ENCODE measurements at regions not wholly inside any gene's neighbourhood (a gene's known extent, or its start where the extent isn't known, plus 50 kb on each side); places are given as distances from the start of the nearest gene placed in this dataset.

DNA sequence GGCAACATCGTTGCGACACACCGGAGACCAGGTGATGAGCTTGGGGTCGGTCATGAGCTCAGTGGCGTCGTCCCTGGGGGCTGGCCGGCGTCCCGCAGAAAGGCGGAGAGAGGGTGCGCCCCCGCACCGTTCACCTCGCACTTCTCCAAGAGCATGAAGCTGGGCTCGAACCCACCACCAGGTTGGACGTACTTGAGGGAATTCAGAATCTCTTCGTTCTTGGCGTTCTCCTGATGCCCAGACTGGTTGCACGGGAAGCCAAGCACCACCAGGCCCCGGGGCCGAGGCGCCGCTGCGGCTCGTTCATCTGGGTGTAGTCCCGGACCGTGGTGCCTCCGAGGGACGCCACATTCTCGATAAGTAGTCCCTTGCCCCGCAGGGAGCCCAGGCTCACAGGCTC is 176.6 kb upstream of the ADAMTS5 start:
- intact Hi-C loops (cut with micrococcal nuclease): no loop called here
- no peaks in the 10 kb centered on the region for H3K27me3 Mint-ChIP-seq
- POLR2A ChIA-PET (ENCODE audit: partially characterized antibody): no interaction called here
- H3K36me3 ChIP-seq (ENCODE audit: insufficient read depth, low read length): no peaks in the 10 kb centered on the region
- H3K4me3 Mint-ChIP-seq: no peak overlapping the region
- no peak overlapping the region for H3K4me3 ChIP-seq (ENCODE audit: low read length in 2 of 2)
- H3K27ac Mint-ChIP-seq: no peak overlapping the region
- peaks cover 0 to 4% (median 3%) of the 10 kb centered on the region in 8 donors for H3K9me3 Mint-ChIP-seq
- CTCF ChIA-PET (ENCODE audit: partially characterized antibody): no interaction called here
- H3K4me1 ChIP-seq (ENCODE audit: insufficient read depth, low read length): no peaks in the 10 kb centered on the region
- no peaks in the 10 kb centered on the region for H3K36me3 Mint-ChIP-seq
- no peaks in the 10 kb centered on the region for H3K27me3 ChIP-seq (ENCODE audit: insufficient read depth, low read length)
- no peak overlapping the region for H3K27ac ChIP-seq (ENCODE audit: low read depth, low read length)
- H3K4me1 Mint-ChIP-seq: no peaks in the 10 kb centered on the region
- no peak for DNase-seq
- H3K9me3 ChIP-seq (ENCODE audit: control insufficient read depth in 1 of 2, low read length in 2 of 2): no peaks in the 10 kb centered on the region

DNA sequence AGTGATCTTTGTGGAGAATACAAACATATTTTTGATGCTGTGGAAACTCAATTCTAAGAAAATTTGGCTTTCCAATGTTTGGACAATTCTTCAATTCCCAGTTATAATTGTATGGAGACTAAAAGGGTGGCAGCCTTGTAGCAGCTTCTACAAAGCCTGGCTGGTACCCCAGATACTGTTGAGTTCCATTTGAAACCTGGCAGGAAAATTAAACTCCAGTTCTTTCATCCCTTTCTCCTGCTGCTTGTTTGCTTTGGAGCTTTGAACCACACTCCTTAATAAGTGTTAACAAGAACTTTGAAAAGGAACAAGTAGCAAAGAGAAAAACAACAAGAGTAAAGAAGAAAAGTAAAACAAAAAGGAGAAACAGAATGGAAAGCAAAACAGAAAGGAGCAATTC is 172.6 kb upstream of the ADAMTS5 start:
- CTCF ChIA-PET (ENCODE audit: partially characterized antibody): no interaction called here
- H3K9me3 Mint-ChIP-seq: peaks cover 0 to 4% (median under 1%) of the 10 kb centered on the region in 8 donors
- H3K27ac Mint-ChIP-seq: no peak overlapping the region
- intact Hi-C loops (cut with micrococcal nuclease): no loop called here
- no peak overlapping the region for H3K27ac ChIP-seq (ENCODE audit: low read depth, low read length)
- no peak overlapping the region for H3K4me3 Mint-ChIP-seq
- POLR2A ChIA-PET (ENCODE audit: partially characterized antibody): no interaction called here
- H3K4me3 ChIP-seq (ENCODE audit: low read length in 2 of 2): no peak overlapping the region
- no peaks in the 10 kb centered on the region for H3K4me1 Mint-ChIP-seq
- H3K27me3 ChIP-seq (ENCODE audit: insufficient read depth, low read length): no peaks in the 10 kb centered on the region
- no peaks in the 10 kb centered on the region for H3K4me1 ChIP-seq (ENCODE audit: insufficient read depth, low read length)
- no peaks in the 10 kb centered on the region for H3K36me3 ChIP-seq (ENCODE audit: insufficient read depth, low read length)
- no peaks in the 10 kb centered on the region for H3K27me3 Mint-ChIP-seq
- no peak for DNase-seq
- no peaks in the 10 kb centered on the region for H3K9me3 ChIP-seq (ENCODE audit: control insufficient read depth in 1 of 2, low read length in 2 of 2)
- H3K36me3 Mint-ChIP-seq: no peaks in the 10 kb centered on the region

DNA sequence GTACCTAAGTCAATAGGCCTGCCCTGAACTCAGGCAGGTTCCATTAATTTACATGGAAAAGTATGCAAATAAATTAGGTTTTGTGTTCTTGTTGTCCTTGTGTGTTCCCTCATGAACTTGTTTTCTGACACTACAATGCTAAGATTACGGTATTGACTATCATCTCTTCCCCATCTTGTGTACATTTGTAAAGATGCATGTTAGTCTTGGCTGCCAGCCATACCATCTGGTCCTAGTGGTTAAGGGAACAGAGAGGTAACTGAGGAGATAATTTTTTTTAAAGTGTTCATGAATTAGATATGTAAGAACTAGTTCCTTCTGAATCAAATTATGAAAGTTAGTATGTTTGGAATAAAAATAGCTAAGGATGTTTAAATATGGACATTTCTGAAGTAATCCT is 167.6 kb upstream of the ADAMTS5 start:
- Mint-ChIP-seq H3K36me3 (no peaks in the 10 kb centered on the region), H3K27ac (no peak overlapping the region), H3K9me3 (peaks cover 0 to 2% (median 0%) of the 10 kb centered on the region in 8 donors), H3K27me3 (no peaks in the 10 kb centered on the region), H3K4me1 (no peaks in the 10 kb centered on the region), H3K4me3 (no peak overlapping the region)
- H3K36me3 ChIP-seq (ENCODE audit: insufficient read depth, low read length): no peaks in the 10 kb centered on the region
- CTCF ChIA-PET (ENCODE audit: partially characterized antibody): no interaction called here
- POLR2A ChIA-PET (ENCODE audit: partially characterized antibody): no interaction called here
- no peak for DNase-seq
- intact Hi-C loops (cut with micrococcal nuclease): no loop called here
- H3K9me3 ChIP-seq (ENCODE audit: control insufficient read depth in 1 of 2, low read length in 2 of 2): no peaks in the 10 kb centered on the region
- H3K4me3 ChIP-seq (ENCODE audit: low read length in 2 of 2): no peak overlapping the region
- H3K27ac ChIP-seq (ENCODE audit: low read depth, low read length): no peak overlapping the region
- H3K27me3 ChIP-seq (ENCODE audit: insufficient read depth, low read length): no peaks in the 10 kb centered on the region
- no peaks in the 10 kb centered on the region for H3K4me1 ChIP-seq (ENCODE audit: insufficient read depth, low read length)

DNA sequence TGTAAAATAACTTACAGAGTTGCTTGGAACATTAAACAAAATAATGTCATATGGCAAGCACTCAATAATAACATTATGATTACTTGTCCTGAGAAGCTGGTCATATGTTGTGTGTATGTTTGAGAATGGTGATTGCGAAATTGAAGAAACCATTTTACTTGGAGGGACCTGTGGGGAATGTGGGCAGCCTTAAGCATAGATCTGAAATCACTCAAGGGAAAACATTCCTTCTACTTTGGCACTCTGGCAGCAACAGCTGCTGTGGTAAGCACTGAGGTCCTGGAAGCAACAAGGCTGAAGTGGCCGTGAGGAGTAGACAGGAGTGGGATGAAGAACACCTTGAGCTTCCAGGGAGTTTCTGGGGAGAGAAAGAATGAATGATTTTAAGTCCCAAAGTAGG is 165.4 kb upstream of the ADAMTS5 start:
- Mint-ChIP-seq H3K36me3 (no peaks in the 10 kb centered on the region), H3K4me3 (no peak overlapping the region), H3K4me1 (no peaks in the 10 kb centered on the region), H3K9me3 (peaks cover 0 to 2% (median 0%) of the 10 kb centered on the region in 8 donors), H3K27ac (no peak overlapping the region), H3K27me3 (no peaks in the 10 kb centered on the region)
- Histone ChIP-seq H3K4me3 (ENCODE audit: low read length in 2 of 2) (no peak overlapping the region), H3K27ac (ENCODE audit: low read depth, low read length) (no peak overlapping the region), H3K4me1 (ENCODE audit: insufficient read depth, low read length) (no peaks in the 10 kb centered on the region), H3K36me3 (ENCODE audit: insufficient read depth, low read length) (no peaks in the 10 kb centered on the region), H3K27me3 (ENCODE audit: insufficient read depth, low read length) (no peaks in the 10 kb centered on the region), H3K9me3 (ENCODE audit: control insufficient read depth in 1 of 2, low read length in 2 of 2) (no peaks in the 10 kb centered on the region)
- intact Hi-C loops (cut with micrococcal nuclease): no loop called here
- CTCF ChIA-PET (ENCODE audit: partially characterized antibody): no interaction called here
- no peak for DNase-seq
- POLR2A ChIA-PET (ENCODE audit: partially characterized antibody): no interaction called here

DNA sequence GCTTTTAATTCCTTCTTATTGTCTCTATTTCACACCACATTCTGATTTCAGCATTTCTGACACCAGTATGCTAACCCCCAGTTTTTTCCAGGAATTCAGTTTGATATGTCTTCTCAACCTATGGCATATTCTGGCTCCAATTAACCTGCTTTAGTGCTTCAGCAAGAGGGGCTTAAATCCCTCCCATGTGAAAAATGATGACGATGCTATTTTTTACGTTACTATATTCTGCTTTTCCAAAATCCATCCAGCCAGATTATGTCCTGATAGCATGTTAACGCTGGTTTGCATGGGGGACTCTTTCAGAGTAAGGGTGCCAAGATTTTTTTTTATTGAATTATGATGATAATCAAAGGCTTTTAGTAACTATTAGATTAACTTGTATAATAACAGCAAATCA is 163.3 kb upstream of the ADAMTS5 start:
- Mint-ChIP-seq H3K36me3 (no peaks in the 10 kb centered on the region), H3K4me1 (no peaks in the 10 kb centered on the region), H3K4me3 (no peak overlapping the region), H3K9me3 (peaks cover 0 to 5% (median 0%) of the 10 kb centered on the region in 8 donors), H3K27ac (no peak overlapping the region), H3K27me3 (no peaks in the 10 kb centered on the region)
- ChIA-PET CTCF (ENCODE audit: partially characterized antibody) (no interaction called here), POLR2A (ENCODE audit: partially characterized antibody) (no interaction called here)
- no peaks in the 10 kb centered on the region for H3K27me3 ChIP-seq (ENCODE audit: insufficient read depth, low read length)
- no peaks in the 10 kb centered on the region for H3K4me1 ChIP-seq (ENCODE audit: insufficient read depth, low read length)
- DNase-seq: no peak
- H3K36me3 ChIP-seq (ENCODE audit: insufficient read depth, low read length): no peaks in the 10 kb centered on the region
- no peak overlapping the region for H3K4me3 ChIP-seq (ENCODE audit: low read length in 2 of 2)
- no peak overlapping the region for H3K27ac ChIP-seq (ENCODE audit: low read depth, low read length)
- intact Hi-C loops (cut with micrococcal nuclease): no loop called here
- H3K9me3 ChIP-seq (ENCODE audit: control insufficient read depth in 1 of 2, low read length in 2 of 2): no peaks in the 10 kb centered on the region

DNA sequence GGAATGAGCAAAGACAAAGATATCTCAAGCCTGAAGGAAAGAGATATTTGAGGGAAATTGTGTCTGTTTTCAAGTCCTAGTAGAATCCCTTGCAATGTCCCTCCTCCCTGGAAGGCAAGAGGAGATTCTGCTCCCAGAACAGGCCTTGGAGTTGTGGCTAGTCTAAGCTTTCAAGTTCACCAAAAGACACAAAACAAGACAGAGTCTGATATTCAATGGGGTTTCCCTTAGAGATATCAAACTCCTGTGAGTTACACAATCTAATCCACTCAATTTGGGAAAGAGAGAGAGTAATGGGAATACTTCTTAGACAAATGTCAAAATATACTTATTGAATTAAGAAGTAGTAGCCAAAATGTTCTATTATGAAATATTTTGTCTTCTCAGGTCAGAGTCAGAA is 162.8 kb upstream of the ADAMTS5 start:
- H3K36me3 Mint-ChIP-seq: no peaks in the 10 kb centered on the region
- H3K4me1 ChIP-seq (ENCODE audit: insufficient read depth, low read length): no peaks in the 10 kb centered on the region
- no peaks in the 10 kb centered on the region for H3K27me3 Mint-ChIP-seq
- H3K4me3 Mint-ChIP-seq: no peak overlapping the region
- intact Hi-C loops (cut with micrococcal nuclease): no loop called here
- no peak overlapping the region for H3K27ac ChIP-seq (ENCODE audit: low read depth, low read length)
- no peaks in the 10 kb centered on the region for H3K4me1 Mint-ChIP-seq
- H3K27me3 ChIP-seq (ENCODE audit: insufficient read depth, low read length): no peaks in the 10 kb centered on the region
- ChIA-PET CTCF (ENCODE audit: partially characterized antibody) (no interaction called here), POLR2A (ENCODE audit: partially characterized antibody) (no interaction called here)
- H3K4me3 ChIP-seq (ENCODE audit: low read length in 2 of 2): no peak overlapping the region
- no peak overlapping the region for H3K27ac Mint-ChIP-seq
- H3K36me3 ChIP-seq (ENCODE audit: insufficient read depth, low read length): no peaks in the 10 kb centered on the region
- no peak for DNase-seq
- H3K9me3 ChIP-seq (ENCODE audit: control insufficient read depth in 1 of 2, low read length in 2 of 2): no peaks in the 10 kb centered on the region
- H3K9me3 Mint-ChIP-seq: peaks cover 0 to 5% (median under 1%) of the 10 kb centered on the region in 8 donors

DNA sequence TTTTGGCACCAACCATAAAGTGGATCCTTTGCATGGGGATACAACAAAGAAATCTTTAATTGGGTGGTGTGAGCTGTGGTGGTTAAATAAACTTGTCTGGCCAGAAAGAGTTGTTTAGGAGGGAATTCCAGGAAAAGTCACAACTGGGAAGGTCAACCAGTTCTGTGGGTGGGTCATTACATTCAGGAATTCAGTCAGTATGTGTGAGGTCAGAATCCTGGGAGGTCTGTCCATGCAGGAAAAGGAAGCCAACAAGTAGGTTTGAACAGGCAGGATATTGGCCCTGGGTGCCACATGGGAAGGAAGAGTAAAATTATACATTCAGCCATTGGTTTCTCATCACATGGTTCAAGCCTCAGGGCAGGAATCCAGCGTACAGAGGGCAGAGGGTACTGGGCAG is 162.3 kb upstream of the ADAMTS5 start:
- Mint-ChIP-seq H3K27me3 (no peaks in the 10 kb centered on the region), H3K36me3 (no peaks in the 10 kb centered on the region), H3K9me3 (peaks cover 0 to 5% (median 3%) of the 10 kb centered on the region in 8 donors), H3K4me3 (no peak overlapping the region), H3K4me1 (no peaks in the 10 kb centered on the region), H3K27ac (no peak overlapping the region)
- Histone ChIP-seq H3K4me3 (ENCODE audit: low read length in 2 of 2) (no peak overlapping the region), H3K36me3 (ENCODE audit: insufficient read depth, low read length) (no peaks in the 10 kb centered on the region), H3K27me3 (ENCODE audit: insufficient read depth, low read length) (no peaks in the 10 kb centered on the region), H3K27ac (ENCODE audit: low read depth, low read length) (no peak overlapping the region), H3K4me1 (ENCODE audit: insufficient read depth, low read length) (no peaks in the 10 kb centered on the region), H3K9me3 (ENCODE audit: control insufficient read depth in 1 of 2, low read length in 2 of 2) (no peaks in the 10 kb centered on the region)
- CTCF ChIA-PET (ENCODE audit: partially characterized antibody): no interaction called here
- DNase-seq: no peak
- intact Hi-C loops (cut with micrococcal nuclease): no loop called here
- POLR2A ChIA-PET (ENCODE audit: partially characterized antibody): no interaction called here

DNA sequence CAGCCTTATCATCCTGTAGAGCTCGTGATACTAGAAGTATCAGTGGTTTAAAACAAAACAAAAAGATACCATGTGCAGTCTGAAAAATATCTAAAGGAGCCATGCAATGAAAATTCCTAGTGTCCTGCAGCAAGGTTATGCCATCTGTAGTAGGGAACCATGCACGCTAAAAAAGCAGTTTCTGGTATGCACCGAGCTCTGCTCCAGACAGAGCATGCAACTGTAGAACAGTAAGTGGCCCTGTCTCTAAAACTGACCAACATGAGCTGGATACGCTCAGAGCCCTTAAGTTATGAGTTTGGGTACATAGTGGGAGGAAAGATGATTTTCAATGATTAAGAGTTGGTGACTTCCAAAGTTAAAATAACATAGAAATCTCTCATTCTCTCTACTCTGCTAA is 159.3 kb upstream of the ADAMTS5 start:
- H3K36me3 Mint-ChIP-seq: no peaks in the 10 kb centered on the region
- no peaks in the 10 kb centered on the region for H3K36me3 ChIP-seq (ENCODE audit: insufficient read depth, low read length)
- H3K27me3 Mint-ChIP-seq: no peaks in the 10 kb centered on the region
- POLR2A ChIA-PET (ENCODE audit: partially characterized antibody): no interaction called here
- CTCF ChIA-PET (ENCODE audit: partially characterized antibody): no interaction called here
- H3K9me3 Mint-ChIP-seq: peaks cover 0 to 16% (median 4%) of the 10 kb centered on the region in 8 donors
- H3K27ac Mint-ChIP-seq: no peak overlapping the region
- H3K4me3 ChIP-seq (ENCODE audit: low read length in 2 of 2): no peak overlapping the region
- H3K4me1 Mint-ChIP-seq: no peaks in the 10 kb centered on the region
- intact Hi-C loops (cut with micrococcal nuclease): no loop called here
- no peak for DNase-seq
- H3K4me1 ChIP-seq (ENCODE audit: insufficient read depth, low read length): no peaks in the 10 kb centered on the region
- no peak overlapping the region for H3K27ac ChIP-seq (ENCODE audit: low read depth, low read length)
- H3K4me3 Mint-ChIP-seq: no peak overlapping the region
- no peaks in the 10 kb centered on the region for H3K9me3 ChIP-seq (ENCODE audit: control insufficient read depth in 1 of 2, low read length in 2 of 2)
- H3K27me3 ChIP-seq (ENCODE audit: insufficient read depth, low read length): no peaks in the 10 kb centered on the region

All from CD4-positive, alpha-beta memory T cell (primary cell).